ENCODE measurements at regions not wholly inside any gene's neighbourhood (a gene's known extent, or its start where the extent isn't known, plus 50 kb on each side); places are given as distances from the start of the nearest gene placed in this dataset.

GRCh38 chr16:8062677-8063076, 527.6 kb downstream of the TMEM114 start:
- H3K27ac ChIP-seq (replicated peaks) = no peak overlapping the region
- intact Hi-C loops (cut with micrococcal nuclease) = no loop called here
- no peak overlapping the region for H3K4me3 ChIP-seq
- TF ChIP-seq CTCF (IDR thresholded peaks at IDR 0.05; ENCODE audit: borderline replicate concordance) = no peak
- H3K36me3 ChIP-seq = no peaks in the 10 kb centered on the region
- H3K4me1 ChIP-seq = no peaks in the 10 kb centered on the region
- no peaks in the 10 kb centered on the region for H3K27me3 ChIP-seq (ENCODE audit: low read depth)
- no peak for DNase-seq
- peaks cover 33% of the 10 kb centered on the region for H3K9me3 ChIP-seq (replicated peaks)

DNA sequence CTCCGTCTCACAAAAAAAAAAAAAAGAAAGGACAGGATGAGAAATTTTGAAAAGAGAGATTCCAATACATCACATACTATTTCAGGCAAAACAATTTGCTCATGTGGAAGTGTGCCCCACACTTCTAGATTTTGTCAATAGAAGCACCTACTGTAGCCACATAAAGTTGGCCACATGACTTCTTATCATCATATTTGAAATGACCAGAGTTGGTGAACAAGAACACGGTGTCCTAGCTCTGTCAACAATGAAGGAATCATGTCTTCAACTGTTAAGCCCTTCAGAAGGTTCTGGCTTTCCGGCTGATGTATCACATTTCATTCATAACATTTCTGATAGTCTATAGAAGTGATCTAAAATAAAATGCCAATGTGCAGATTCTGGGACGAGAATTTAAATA, 534.5 kb downstream of the TMEM114 start:
- no peak for TF ChIP-seq CTCF (IDR thresholded peaks at IDR 0.05; ENCODE audit: borderline replicate concordance)
- no peaks in the 10 kb centered on the region for H3K4me1 ChIP-seq
- peaks cover 5% of the 10 kb centered on the region for H3K9me3 ChIP-seq (replicated peaks)
- H3K4me3 ChIP-seq = no peak overlapping the region
- no peak overlapping the region for H3K27ac ChIP-seq (replicated peaks)
- intact Hi-C loops (cut with micrococcal nuclease) = no loop called here
- H3K27me3 ChIP-seq (ENCODE audit: low read depth) = no peaks in the 10 kb centered on the region
- DNase-seq = no peak
- H3K36me3 ChIP-seq = no peaks in the 10 kb centered on the region

DNA sequence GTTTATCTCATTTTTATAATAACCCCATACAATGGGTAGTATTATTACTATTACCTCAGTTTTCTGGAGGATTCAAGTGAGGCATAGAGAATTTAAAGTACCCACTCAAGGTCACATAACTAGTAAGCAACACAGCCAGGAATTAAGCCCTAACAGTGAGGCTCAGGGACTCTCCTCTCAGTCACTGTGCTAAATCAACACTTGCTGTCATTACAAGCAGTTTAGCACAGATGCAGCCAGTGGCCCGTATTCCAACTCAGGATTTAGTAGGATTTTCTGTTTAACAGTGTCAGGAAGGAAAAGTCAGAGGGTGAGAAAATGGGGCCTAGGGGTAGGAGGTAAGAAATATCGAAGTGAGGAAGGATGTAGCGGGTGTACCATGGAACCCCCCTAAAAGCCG, 536.9 kb downstream of the TMEM114 start:
- no peak for TF ChIP-seq CTCF (IDR thresholded peaks at IDR 0.05; ENCODE audit: borderline replicate concordance)
- H3K27me3 ChIP-seq (ENCODE audit: low read depth) = no peaks in the 10 kb centered on the region
- intact Hi-C loops (cut with micrococcal nuclease) = no loop called here
- H3K9me3 ChIP-seq (replicated peaks) = peaks cover 6% of the 10 kb centered on the region
- H3K27ac ChIP-seq (replicated peaks) = no peak overlapping the region
- no peaks in the 10 kb centered on the region for H3K36me3 ChIP-seq
- no peak overlapping the region for H3K4me3 ChIP-seq
- DNase-seq = no peak
- no peaks in the 10 kb centered on the region for H3K4me1 ChIP-seq

- no peak for TF ChIP-seq CTCF (IDR thresholded peaks at IDR 0.05; ENCODE audit: borderline replicate concordance)
Observed at GRCh38 chr16:8048433-8048832, 541.9 kb downstream of the TMEM114 start.

GRCh38 chr16:8047736-8048135, 542.6 kb downstream of the TMEM114 start:
- H3K27ac ChIP-seq (replicated peaks) = no peak overlapping the region
- H3K9me3 ChIP-seq (replicated peaks) = peaks cover 21% of the 10 kb centered on the region
- no peak for TF ChIP-seq CTCF (IDR thresholded peaks at IDR 0.05; ENCODE audit: borderline replicate concordance)
- H3K4me1 ChIP-seq = no peaks in the 10 kb centered on the region
- no peaks in the 10 kb centered on the region for H3K27me3 ChIP-seq (ENCODE audit: low read depth)
- no peaks in the 10 kb centered on the region for H3K36me3 ChIP-seq
- H3K4me3 ChIP-seq = no peak overlapping the region
- DNase-seq = no peak
- intact Hi-C loops (cut with micrococcal nuclease) = no loop called here

More at GRCh38 chr16:8048433-8048832, 541.9 kb downstream of the TMEM114 start:
- Histone ChIP-seq H3K27ac (replicated peaks) (no peak overlapping the region), H3K4me3 (no peak overlapping the region), H3K36me3 (no peaks in the 10 kb centered on the region), H3K4me1 (no peaks in the 10 kb centered on the region), H3K9me3 (replicated peaks) (peaks cover 19% of the 10 kb centered on the region), H3K27me3 (ENCODE audit: low read depth) (no peaks in the 10 kb centered on the region)
- intact Hi-C loops (cut with micrococcal nuclease) = no loop called here
- no peak for DNase-seq

- peaks cover 16% of the 10 kb centered on the region for H3K9me3 ChIP-seq (replicated peaks)
- no peak overlapping the region for H3K4me3 ChIP-seq
- H3K27ac ChIP-seq (replicated peaks) = no peak overlapping the region
- no peaks in the 10 kb centered on the region for H3K4me1 ChIP-seq
- DNase-seq = no peak
- no peaks in the 10 kb centered on the region for H3K27me3 ChIP-seq (ENCODE audit: low read depth)
- intact Hi-C loops (cut with micrococcal nuclease) = no loop called here
- no peaks in the 10 kb centered on the region for H3K36me3 ChIP-seq
- TF ChIP-seq CTCF (IDR thresholded peaks at IDR 0.05; ENCODE audit: borderline replicate concordance) = no peak
Observed at GRCh38 chr16:8044796-8045195, 545.5 kb downstream of the TMEM114 start.
